SK-MEL-5 (cell line): ENCODE measurements at regions not wholly inside any gene's neighbourhood (a gene's known extent, or its start where the extent isn't known, plus 50 kb on each side); places are given as distances from the start of the nearest gene placed in this dataset.
"Not testable (repeated sequence)": the region's sequence is repeated elsewhere in the genome, so short reads cannot be mapped to it uniquely, and the experiment has no call there.

ENCODE experiments used
- DNase-seq: peaks from one replicate; pipeline ENCODE4 v3.0.0-alpha.2; 2016; ENCODE audit warnings: low read depth, low spot score
- in situ Hi-C: cut with HindIII; loops from 2 replicates; pipeline ENCODE4 v1.10.0; 2016; ENCODE audit warnings: low sequenced_read_pairs, high pct_unique_total_duplicates, low pct_unique_long_range_greater_than_20kb

GRCh38 chr1:222376791-222377190, 171.1 kb downstream of the HHIPL2 start:
- in situ Hi-C loops, DNase-seq: not testable (repeated sequence)

- in situ Hi-C loops: no loop called here
- DNase-seq: no peak
Observed at GRCh38 chr1:222375701-222376100, 172.2 kb downstream of the HHIPL2 start.

GRCh38 chr1:222373831-222374602, 173.9 kb downstream of the HHIPL2 start:
- in situ Hi-C loops: no loop called here
- DNase-seq: peak; percentile 94

- DNase-seq: peak; percentile 24
- in situ Hi-C loops: no loop called here
Observed at GRCh38 chr1:222373216-222373615, 174.7 kb downstream of the HHIPL2 start.

- no peak for DNase-seq
Observed at GRCh38 chr1:222372221-222372620, 175.7 kb downstream of the HHIPL2 start.

GRCh38 chr1:222370913-222371675, 176.8 kb downstream of the HHIPL2 start:
- in situ Hi-C loops: no loop called here
- no peak for DNase-seq

More at GRCh38 chr1:222372221-222372620, 175.7 kb downstream of the HHIPL2 start:
- in situ Hi-C loops: no loop called here

GRCh38 chr1:222370081-222370912, 177.6 kb downstream of the HHIPL2 start:
- no peak for DNase-seq
- in situ Hi-C loops: no loop called here

GRCh38 chr1:222369148-222369547, 178.8 kb downstream of the HHIPL2 start:
- DNase-seq: no peak
- in situ Hi-C loops: no loop called here

- in situ Hi-C loops: no loop called here
- DNase-seq: no peak
Observed at GRCh38 chr1:222358100-222358499, 189.8 kb downstream of the HHIPL2 start.

GRCh38 chr1:222357252-222357651, 190.7 kb downstream of the HHIPL2 start:
- in situ Hi-C loops: no loop called here
- no peak for DNase-seq

GRCh38 chr1:222347627-222348026, 200.3 kb downstream of the HHIPL2 start:
- no peak for DNase-seq
- in situ Hi-C loops: no loop called here

GRCh38 chr1:222346955-222347354, 200.9 kb downstream of the HHIPL2 start:
- in situ Hi-C loops: no loop called here
- no peak for DNase-seq

- no peak for DNase-seq
- in situ Hi-C loops: no loop called here
Observed at GRCh38 chr1:222339376-222339947, 208.4 kb downstream of the HHIPL2 start.

GRCh38 chr1:222335586-222335985, 212.3 kb downstream of the HHIPL2 start:
- no peak for DNase-seq
- in situ Hi-C loops: no loop called here

GRCh38 chr1:222334026-222334680, 213.8 kb downstream of the HHIPL2 start:
- in situ Hi-C loops: no loop called here
- no peak for DNase-seq

GRCh38 chr1:222331765-222332164, 216.1 kb downstream of the HHIPL2 start:
- DNase-seq: no peak
- in situ Hi-C loops: no loop called here

- in situ Hi-C loops: no loop called here
- no peak for DNase-seq
Observed at GRCh38 chr1:222331340-222331739, 216.6 kb downstream of the HHIPL2 start.
